Activated naive CD4-positive, alpha-beta T cell treated with anti-CD3 and anti-CD28 coated beads, Interleukin-2, amount 10 ng/mL, durations not matched to agents 7 days and 5 days (primary cell): ENCODE measurements at regions not wholly inside any gene's neighbourhood (a gene's known extent, or its start where the extent isn't known, plus 50 kb on each side); places are given as distances from the start of the nearest gene placed in this dataset.

Source experiments
- CTCF ChIA-PET: fragments of 350-600 bp; sonication (Branson Sonifier 250); formaldehyde crosslinking; loops from one replicate; lab custom pipeline; 2021; ENCODE audit warnings: antibody characterized with exemption; lab: Charles Lee
- DNase-seq: peaks from one replicate; pipeline ENCODE4 v3.0.0-alpha.2; 2020
- H3K27ac Mint-ChIP-seq: one replicate; pipeline ENCODE4 v1.8.0; 2021; ENCODE audit warnings: mild to moderate bottlenecking, moderate library complexity, mixed read lengths
- H3K27me3 Mint-ChIP-seq: one replicate; pipeline ENCODE4 v1.8.0; 2021; ENCODE audit warnings: mild to moderate bottlenecking, mixed read lengths
- H3K36me3 Mint-ChIP-seq: one replicate; pipeline ENCODE4 v1.8.0; 2021; ENCODE audit warnings: mixed read lengths
- H3K4me1 Mint-ChIP-seq: one replicate; pipeline ENCODE4 v1.8.0; 2021; ENCODE audit warnings: mixed read lengths
- H3K4me3 Mint-ChIP-seq: one replicate; pipeline ENCODE4 v1.8.0; 2021; ENCODE audit warnings: mild to moderate bottlenecking, moderate library complexity, mixed read lengths
- H3K9me3 Mint-ChIP-seq: one replicate; pipeline ENCODE4 v1.8.0; 2021; ENCODE audit warnings: mixed read lengths

GRCh38 chr13:32947411-32948276, 68.6 kb upstream of the KL start:
- H3K9me3 Mint-ChIP-seq, result no peaks in the 10 kb centered on the region
- no peak for DNase-seq
- H3K36me3 Mint-ChIP-seq, result no peaks in the 10 kb centered on the region
- H3K4me3 Mint-ChIP-seq, result no peak overlapping the region
- H3K27ac Mint-ChIP-seq, result no peak overlapping the region
- CTCF ChIA-PET, result no interaction called here
- no peaks in the 10 kb centered on the region for H3K4me1 Mint-ChIP-seq
- peaks cover 4% of the 10 kb centered on the region for H3K27me3 Mint-ChIP-seq

- H3K4me1 Mint-ChIP-seq, result no peaks in the 10 kb centered on the region
- H3K9me3 Mint-ChIP-seq, result no peaks in the 10 kb centered on the region
- DNase-seq, result no peak
- no peak overlapping the region for H3K27ac Mint-ChIP-seq
- no peaks in the 10 kb centered on the region for H3K36me3 Mint-ChIP-seq
- CTCF ChIA-PET, result no interaction called here
- H3K27me3 Mint-ChIP-seq, result peaks cover 4% of the 10 kb centered on the region
- H3K4me3 Mint-ChIP-seq, result no peak overlapping the region
Observed at GRCh38 chr13:32949820-32950219, 66.4 kb upstream of the KL start.

GRCh38 chr13:32951580-32951979, 64.6 kb upstream of the KL start:
- no peaks in the 10 kb centered on the region for H3K4me1 Mint-ChIP-seq
- CTCF ChIA-PET, result no interaction called here
- H3K27ac Mint-ChIP-seq, result no peak overlapping the region

GRCh38 chr13:32955881-32956594, 60.2 kb upstream of the KL start:
- Mint-ChIP-seq H3K4me1 (no peaks in the 10 kb centered on the region), H3K9me3 (no peaks in the 10 kb centered on the region), H3K27ac (no peak overlapping the region), H3K36me3 (no peaks in the 10 kb centered on the region), H3K4me3 (no peak overlapping the region), H3K27me3 (peaks cover 21% of the 10 kb centered on the region)
- CTCF ChIA-PET, result no interaction called here
- no peak for DNase-seq

More at GRCh38 chr13:32951580-32951979, 64.6 kb upstream of the KL start:
- H3K4me3 Mint-ChIP-seq, result no peak overlapping the region
- H3K9me3 Mint-ChIP-seq, result no peaks in the 10 kb centered on the region
- H3K27me3 Mint-ChIP-seq, result peaks cover 4% of the 10 kb centered on the region
- no peaks in the 10 kb centered on the region for H3K36me3 Mint-ChIP-seq
- DNase-seq, result no peak

- Mint-ChIP-seq H3K36me3 (no peaks in the 10 kb centered on the region), H3K4me3 (no peak overlapping the region), H3K27me3 (peaks cover 21% of the 10 kb centered on the region), H3K9me3 (no peaks in the 10 kb centered on the region), H3K27ac (no peak overlapping the region), H3K4me1 (no peaks in the 10 kb centered on the region)
- no peak for DNase-seq
- CTCF ChIA-PET, result no interaction called here
Observed at GRCh38 chr13:32956595-32956933, 59.7 kb upstream of the KL start.

- Mint-ChIP-seq H3K36me3 (no peaks in the 10 kb centered on the region), H3K4me3 (no peak overlapping the region), H3K4me1 (no peaks in the 10 kb centered on the region), H3K9me3 (no peaks in the 10 kb centered on the region), H3K27me3 (peaks cover 21% of the 10 kb centered on the region), H3K27ac (no peak overlapping the region)
- CTCF ChIA-PET, result interaction anchor here (0.6 kb wide), 1 partner anchor 880 kb away, joined by 4 read pairs; no protein-coding TSS in a partner anchor
- DNase-seq, result no peak
Observed at GRCh38 chr13:32960626-32961025, 55.6 kb upstream of the KL start.

- no peak overlapping the region for H3K27ac Mint-ChIP-seq
- DNase-seq, result no peak
- CTCF ChIA-PET, result no interaction called here
- peaks cover 20% of the 10 kb centered on the region for H3K27me3 Mint-ChIP-seq
- no peaks in the 10 kb centered on the region for H3K9me3 Mint-ChIP-seq
- H3K4me1 Mint-ChIP-seq, result no peaks in the 10 kb centered on the region
- H3K36me3 Mint-ChIP-seq, result no peaks in the 10 kb centered on the region
- no peak overlapping the region for H3K4me3 Mint-ChIP-seq
Observed at GRCh38 chr13:32961724-32962123, 54.5 kb upstream of the KL start.

- CTCF ChIA-PET, result no interaction called here
- H3K27ac Mint-ChIP-seq, result no peak overlapping the region
- H3K36me3 Mint-ChIP-seq, result no peaks in the 10 kb centered on the region
- H3K4me3 Mint-ChIP-seq, result no peak overlapping the region
- no peaks in the 10 kb centered on the region for H3K4me1 Mint-ChIP-seq
- peaks cover 14% of the 10 kb centered on the region for H3K27me3 Mint-ChIP-seq
- no peaks in the 10 kb centered on the region for H3K9me3 Mint-ChIP-seq
- no peak for DNase-seq
Observed at GRCh38 chr13:32962342-32962741, 53.9 kb upstream of the KL start.

- Mint-ChIP-seq H3K27me3 (peaks cover 4% of the 10 kb centered on the region), H3K36me3 (no peaks in the 10 kb centered on the region), H3K4me3 (no peak overlapping the region), H3K9me3 (no peaks in the 10 kb centered on the region), H3K27ac (no peak overlapping the region), H3K4me1 (no peaks in the 10 kb centered on the region)
- CTCF ChIA-PET, result no interaction called here
- DNase-seq, result no peak
Observed at GRCh38 chr13:32964987-32965386, 51.2 kb upstream of the KL start.
